H1 (cell line): ENCODE measurements at regions not wholly inside any gene's neighbourhood (a gene's known extent, or its start where the extent isn't known, plus 50 kb on each side); places are given as distances from the start of the nearest gene placed in this dataset.

Source experiments
- CTCF ChIA-PET: fragments of 300-600 bp; sonication (Branson Sonifier 250); formaldehyde crosslinking; loops from one replicate; lab custom pipeline; 2021; ENCODE audit not compliant: partially characterized antibody; lab: Charles Lee
- POLR2A ChIA-PET: fragments of 300-600 bp; sonication (Branson Sonifier 250); formaldehyde crosslinking; loops from one replicate; lab custom pipeline; 2021; ENCODE audit warnings: inconsistent platforms; ENCODE audit not compliant: partially characterized antibody; lab: Charles Lee
- DNase-seq, 2 experiments: peaks; one replicate each; pipeline versions ENCODE4 v3.0.0 to v3.0.0-alpha.2; 2010 to 2022; ENCODE audit warnings: low spot score in 2 of 2, low read depth in 1 of 2, mixed read lengths in 1 of 2
- FAIRE-seq: peaks from 2 replicates; lab custom pipeline; 2011; peaks lifted over from hg19 to GRCh38; lab: Jason Lieb, UNC
- H2AFZ ChIP-seq: 2 replicates; pipeline ENCODE4 v1.8.1; 2012; ENCODE audit warnings: low read length, inconsistent platforms
- H2AK5ac ChIP-seq: 2 replicates; pipeline ENCODE4 v1.6.1; 2013; ENCODE audit warnings: low read depth, low read length
- H2BK120ac ChIP-seq: replicated peaks from 2 replicates; pipeline ENCODE3; 2013; ENCODE audit warnings: low read depth, low read length, inconsistent platforms
- H2BK12ac ChIP-seq: 2 replicates; pipeline ENCODE4 v1.6.1; 2013; ENCODE audit warnings: low read depth, low read length
- H2BK15ac ChIP-seq: 2 replicates; pipeline ENCODE4 v1.6.1; 2013; ENCODE audit warnings: low read length
- H2BK20ac ChIP-seq: 2 replicates; pipeline ENCODE4 v1.6.1; 2013; ENCODE audit warnings: low read length
- H2BK5ac ChIP-seq: 2 replicates; pipeline ENCODE4 v1.6.1; 2013; ENCODE audit warnings: low read depth, low read length
- H3K14ac ChIP-seq: 2 replicates; pipeline ENCODE4 v1.6.1; 2013; ENCODE audit warnings: inconsistent platforms; ENCODE audit not compliant: insufficient read length
- H3K18ac ChIP-seq: 2 replicates; pipeline ENCODE4 v1.6.1; 2013; ENCODE audit warnings: low read length; ENCODE audit errors: extremely low read depth
- H3K23ac ChIP-seq: 2 replicates; pipeline ENCODE4 v1.6.1; 2013; ENCODE audit warnings: inconsistent platforms; ENCODE audit not compliant: insufficient read length
- H3K23me2 ChIP-seq: 2 replicates; pipeline ENCODE4 v1.6.1; 2013; ENCODE audit warnings: low read depth, low read length
- H3K27ac ChIP-seq: 2 replicates; pipeline ENCODE4 v1.6.1; 2011; ENCODE audit warnings: low read depth, low read length, inconsistent platforms
- H3K27me3 ChIP-seq, 4 experiments: replicated peaks in 1 of 4; 1 replicate in 1 of 4; 2 replicates in 3 of 4; pipeline versions ENCODE4 v1.6.1 to v1.8.1; 2011 to 2013; ENCODE audit warnings: low read length in 3 of 4, mild to moderate bottlenecking in 3 of 4, inconsistent platforms in 2 of 4, mixed read lengths in 2 of 4, moderate library complexity in 1 of 4; ENCODE audit not compliant: control insufficient read depth in 3 of 4, insufficient read depth in 3 of 4; ENCODE audit errors: extremely low read depth in 1 of 4
- H3K36me3 ChIP-seq, 4 experiments: 2 replicates each; pipeline versions ENCODE4 v1.6.1 to v1.8.1; 2011 to 2013; ENCODE audit warnings: mild to moderate bottlenecking in 4 of 4, low read length in 3 of 4, moderate library complexity in 2 of 4, control low read depth in 1 of 4, inconsistent platforms in 1 of 4; ENCODE audit not compliant: insufficient read depth in 4 of 4, control insufficient read depth in 2 of 4
- H3K4ac ChIP-seq: replicated peaks from 2 replicates; pipeline ENCODE3; 2013; ENCODE audit warnings: low read length, low read depth, mixed read lengths, inconsistent platforms; ENCODE audit not compliant: insufficient read length
- H3K4me1 ChIP-seq, 4 experiments: replicated peaks in 1 of 4; 1 replicate in 1 of 4; 2 replicates in 3 of 4; pipeline versions ENCODE4 v1.6.1 to v1.8.1; 2011 to 2013; ENCODE audit warnings: low read length in 3 of 4, inconsistent platforms in 2 of 4, mixed read lengths in 1 of 4; ENCODE audit not compliant: insufficient read depth in 4 of 4, control insufficient read depth in 3 of 4
- H3K4me2 ChIP-seq, 2 experiments: 2 replicates each; pipeline versions ENCODE4 v1.6.1 to v1.8.1; 2011 to 2013; ENCODE audit warnings: low read depth in 2 of 2, low read length in 2 of 2, control low read depth in 1 of 2, inconsistent platforms in 1 of 2, mild to moderate bottlenecking in 1 of 2; ENCODE audit not compliant: insufficient read depth in 1 of 2
- H3K4me3 ChIP-seq, 4 experiments: fragments of 200-600, 300-600 bp in 1 of 4; sonication (generic), shearing (Covaris generic), sonication (Bioruptor Twin) in 1 of 4; 2 replicates each; pipeline versions ENCODE4 v1.5.1 to v1.8.1; 2011 to 2016; ENCODE audit warnings: low read length in 4 of 4, low read depth in 3 of 4, control low read depth in 2 of 4, inconsistent platforms in 2 of 4, mild to moderate bottlenecking in 2 of 4, mixed read lengths in 1 of 4, moderate library complexity in 1 of 4; ENCODE audit not compliant: insufficient read depth in 2 of 4; ENCODE audit errors: extremely low read depth in 1 of 4
- H3K56ac ChIP-seq: replicated peaks from 2 replicates; pipeline ENCODE3; 2013; ENCODE audit warnings: low read depth, mild to moderate bottlenecking, mixed read lengths, low read length, inconsistent platforms; ENCODE audit not compliant: insufficient read length
- H3K79me1 ChIP-seq: 2 replicates; pipeline ENCODE4 v1.6.1; 2013; ENCODE audit warnings: low read depth, low read length, control low read depth
- H3K79me2 ChIP-seq, 2 experiments: 2 replicates each; pipeline versions ENCODE4 v1.6.1 to v1.8.1; 2012 to 2013; ENCODE audit warnings: low read length in 2 of 2, mild to moderate bottlenecking in 2 of 2, inconsistent platforms in 1 of 2; ENCODE audit not compliant: insufficient read depth in 2 of 2, control insufficient read depth in 1 of 2
- H3K9ac ChIP-seq, 4 experiments: replicated peaks in 1 of 4; 1 replicate in 1 of 4; 2 replicates in 3 of 4; pipeline versions ENCODE4 v1.6.1 to v1.8.1; 2011 to 2013; ENCODE audit warnings: low read depth in 3 of 4, low read length in 3 of 4, control low read depth in 2 of 4, mild to moderate bottlenecking in 2 of 4, moderate library complexity in 2 of 4, inconsistent platforms in 1 of 4; ENCODE audit errors: extremely low read depth in 1 of 4
- H3K9me3 ChIP-seq, 2 experiments: 2 replicates each; pipeline versions ENCODE4 v1.6.1 to v1.8.1; 2012 to 2013; ENCODE audit warnings: mild to moderate bottlenecking in 2 of 2, moderate library complexity in 2 of 2, control low read depth in 1 of 2, inconsistent platforms in 1 of 2, low read depth in 1 of 2, low read length in 1 of 2, mixed read lengths in 1 of 2; ENCODE audit not compliant: insufficient read depth in 2 of 2
- H4K20me1 ChIP-seq, 2 experiments: replicated peaks in 1 of 2; 2 replicates each; pipeline versions ENCODE3 to v1.8.1; 2011 to 2013; ENCODE audit warnings: inconsistent platforms in 2 of 2, low read length in 2 of 2, mild to moderate bottlenecking in 1 of 2; ENCODE audit not compliant: insufficient read depth in 2 of 2, control insufficient read depth in 1 of 2
- H4K5ac ChIP-seq: 2 replicates; pipeline ENCODE4 v1.6.1; 2013; ENCODE audit warnings: low read length, low read depth, mixed read lengths, inconsistent platforms; ENCODE audit not compliant: insufficient read length
- H4K8ac ChIP-seq: 2 replicates; pipeline ENCODE4 v1.8.0; 2013; ENCODE audit warnings: mild to moderate bottlenecking, moderate library complexity, low read length, inconsistent platforms; ENCODE audit not compliant: insufficient read depth; ENCODE audit errors: extremely low read depth
- H4K91ac ChIP-seq: replicated peaks from 2 replicates; pipeline ENCODE3; 2013; ENCODE audit warnings: low read length, mixed read lengths, inconsistent platforms; ENCODE audit not compliant: insufficient read length
- EP300 ChIP-seq, 2 experiments: IDR thresholded peaks; 1 replicate in 1 of 2; 2 replicates in 1 of 2; pipeline ENCODE4 v1.6.1; 2011 to 2012; ENCODE audit warnings: low read depth in 2 of 2, low read length in 2 of 2, mild to moderate bottlenecking in 2 of 2, borderline replicate concordance in 1 of 2, inconsistent platforms in 1 of 2, moderate library complexity in 1 of 2
- JUN ChIP-seq: IDR thresholded peaks from 2 replicates; pipeline ENCODE4 v1.6.1; 2011; ENCODE audit warnings: low read depth, mild to moderate bottlenecking, improper control_type of control experiment, low read length
- WGBS, 2 experiments: shearing (Covaris generic) in 1 of 2; methylation state at CpG; one replicate each; pipeline versions ENCODE4 v1.1.6 to v1.1.7; 2013 to 2015; ENCODE audit warnings: low lambda C conversion rate in 2 of 2, mixed read lengths in 2 of 2, inconsistent platforms in 1 of 2, low coverage in 1 of 2, missing lambda C conversion rate in 1 of 2; ENCODE audit not compliant: insufficient replicate concordance in 2 of 2, insufficient coverage in 1 of 2, insufficient read length in 1 of 2; ENCODE audit errors: extremely low coverage in 1 of 2, missing lambda C conversion rate in 1 of 2; 5-methylcytosine and 5-hydroxymethylcytosine counted together
- TF ChIP-seq, protein P1 (sequence below): IDR thresholded peaks from 2 replicates; pipeline ENCODE4 v1.6.1; 2011; ENCODE audit warnings: low read length, improper control_type of control experiment

GRCh38 chr14:84041421-84041820, 1488.5 kb upstream of the FLRT2 start:
- Histone ChIP-seq H3K9ac (no peak overlapping the region), H2BK5ac (no peak overlapping the region), H3K79me2 (no peaks in the 10 kb centered on the region), H2BK120ac (no peak overlapping the region), H3K23ac (no peak overlapping the region), H3K23me2 (no peaks in the 10 kb centered on the region), H2BK20ac (no peak overlapping the region), H4K91ac (no peak overlapping the region), H2AFZ (no peak overlapping the region), H3K27me3 (no peaks in the 10 kb centered on the region), H3K4ac (no peak overlapping the region), H3K4me2 (no peak overlapping the region), H3K4me1 (no peaks in the 10 kb centered on the region; a peak in 1 of 7 replicates), H3K14ac (no peak overlapping the region), H3K27ac (no peak overlapping the region), H4K8ac (no peak overlapping the region), H3K9me3 (no peaks in the 10 kb centered on the region), H2AK5ac (no peak overlapping the region), H3K4me3 (no peak overlapping the region), H3K36me3 (no peaks in the 10 kb centered on the region), H2BK12ac (no peak overlapping the region), H2BK15ac (no peak overlapping the region)
- WGBS, 2 experiments, result 83% methylated on average over 2 of the region's 2 CpGs; no CpG with 5 or more reads in 1 of the 2 experiments
- ChIA-PET POLR2A (no interaction called here), CTCF (no interaction called here)
- FAIRE-seq, result no peak
- TF ChIP-seq EP300 (IDR thresholded peaks at IDR 0.05; ENCODE audit: borderline replicate concordance in 1 of 2, low read depth in 2 of 2, low read length in 2 of 2) (no peak), JUN (no peak)
- TF ChIP-seq, protein P1, sequence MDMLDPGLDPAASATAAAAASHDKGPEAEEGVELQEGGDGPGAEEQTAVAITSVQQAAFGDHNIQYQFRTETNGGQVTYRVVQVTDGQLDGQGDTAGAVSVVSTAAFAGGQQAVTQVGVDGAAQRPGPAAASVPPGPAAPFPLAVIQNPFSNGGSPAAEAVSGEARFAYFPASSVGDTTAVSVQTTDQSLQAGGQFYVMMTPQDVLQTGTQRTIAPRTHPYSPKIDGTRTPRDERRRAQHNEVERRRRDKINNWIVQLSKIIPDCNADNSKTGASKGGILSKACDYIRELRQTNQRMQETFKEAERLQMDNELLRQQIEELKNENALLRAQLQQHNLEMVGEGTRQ, result no peak
- TF ChIP-seq, all 59 proteins: peak for 0
- DNase-seq, result no peak
- no peak overlapping the region for H3K56ac ChIP-seq
- no peaks in the 10 kb centered on the region for H3K79me1 ChIP-seq
- no peaks in the 10 kb centered on the region for H4K20me1 ChIP-seq
- no peak overlapping the region for H4K5ac ChIP-seq
- H3K18ac ChIP-seq, result no peak overlapping the region
